Heart left ventricle (tissue), 13 donors: ENCODE measurements at regions not wholly inside any gene's neighbourhood (a gene's known extent, or its start where the extent isn't known, plus 50 kb on each side); places are given as distances from the start of the nearest gene placed in this dataset.

ENCODE experiments used
- POLR2A ChIP-seq, 2 donors: fragments of 450-650 bp; IDR thresholded peaks; one replicate each; pipeline ENCODE4 v1.6.1; 2017; ENCODE audit warnings: antibody characterized with exemption in 2 of 2, mild to moderate bottlenecking in 2 of 2, moderate library complexity in 2 of 2
- TF ChIP-seq, protein P1 (sequence below), 12 donors: fragments of 200-600 bp; sonication (generic) in 4 of 12; IDR thresholded peaks; one replicate each; pipeline versions ENCODE4 v1.5.0 to v1.8.0; 2018 to 2022; ENCODE audit warnings: antibody characterized with exemption in 12 of 12, mild to moderate bottlenecking in 5 of 12
- donor health status: ischemic (EF 13 %, LVEDD 7.1; RV severe dilation, severe dysfunction).
- donor health status: DM: no; HTN: yes; CAD: no.
- donor health status: DM: no; HTN: no; CAD: no.
- donor health status: ischemic (EF 25% LVEDD 6.9; RV normal size, moderate dysfunction).
- donor health status: ischemic (EF 25% LVEDD 5.7; RV mildly dilated, moderate dysfunction).
- donor health status: ischemic (EF 35%, LVEDD 5.7; RV mildly dilated, moderate dysfunction).
- donor health status: nonischemic (EF 11% LVEDD 7.7; RV severe dilation, severe dysfunction).
- donor health status: DM: yes; HTN: yes; CAD: no.
- donor health status: PGD.
- donor health status: ischemic (EF 29% LVEDD 5.4; RV normal size, mild dysfunction).
- donor health status: nonischemic (EF 23%, LVEDD 6.1; RV moderate dilation, normal function).

DNA sequence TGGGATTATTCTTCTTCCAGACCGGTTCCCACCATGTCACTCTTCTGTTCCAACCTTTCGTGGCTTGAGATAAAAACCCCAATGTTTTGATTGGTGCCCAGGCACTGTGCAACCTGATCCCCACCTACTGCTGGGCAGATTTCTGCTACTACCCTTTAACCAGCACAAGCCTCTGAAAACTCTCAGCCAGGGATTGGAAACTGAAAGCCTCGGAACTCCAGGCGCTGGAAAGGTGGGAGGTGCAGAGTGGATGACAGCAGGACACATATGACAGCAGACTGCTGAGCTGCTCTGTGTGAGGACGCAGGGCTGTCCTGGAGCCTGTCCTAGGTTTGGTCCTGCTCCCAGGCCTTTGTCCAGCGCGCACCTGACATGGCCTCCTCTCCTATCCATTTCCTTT is 68.5 kb upstream of the GTF3A start:
- TF ChIP-seq, protein P1, sequence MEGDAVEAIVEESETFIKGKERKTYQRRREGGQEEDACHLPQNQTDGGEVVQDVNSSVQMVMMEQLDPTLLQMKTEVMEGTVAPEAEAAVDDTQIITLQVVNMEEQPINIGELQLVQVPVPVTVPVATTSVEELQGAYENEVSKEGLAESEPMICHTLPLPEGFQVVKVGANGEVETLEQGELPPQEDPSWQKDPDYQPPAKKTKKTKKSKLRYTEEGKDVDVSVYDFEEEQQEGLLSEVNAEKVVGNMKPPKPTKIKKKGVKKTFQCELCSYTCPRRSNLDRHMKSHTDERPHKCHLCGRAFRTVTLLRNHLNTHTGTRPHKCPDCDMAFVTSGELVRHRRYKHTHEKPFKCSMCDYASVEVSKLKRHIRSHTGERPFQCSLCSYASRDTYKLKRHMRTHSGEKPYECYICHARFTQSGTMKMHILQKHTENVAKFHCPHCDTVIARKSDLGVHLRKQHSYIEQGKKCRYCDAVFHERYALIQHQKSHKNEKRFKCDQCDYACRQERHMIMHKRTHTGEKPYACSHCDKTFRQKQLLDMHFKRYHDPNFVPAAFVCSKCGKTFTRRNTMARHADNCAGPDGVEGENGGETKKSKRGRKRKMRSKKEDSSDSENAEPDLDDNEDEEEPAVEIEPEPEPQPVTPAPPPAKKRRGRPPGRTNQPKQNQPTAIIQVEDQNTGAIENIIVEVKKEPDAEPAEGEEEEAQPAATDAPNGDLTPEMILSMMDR (IDR thresholded peaks at IDR 0.05): no peak
- TF ChIP-seq POLR2A (IDR thresholded peaks at IDR 0.05): no peak
